ENCODE measurements at regions not wholly inside any gene's neighbourhood (a gene's known extent, or its start where the extent isn't known, plus 50 kb on each side); places are given as distances from the start of the nearest gene placed in this dataset.

DNA sequence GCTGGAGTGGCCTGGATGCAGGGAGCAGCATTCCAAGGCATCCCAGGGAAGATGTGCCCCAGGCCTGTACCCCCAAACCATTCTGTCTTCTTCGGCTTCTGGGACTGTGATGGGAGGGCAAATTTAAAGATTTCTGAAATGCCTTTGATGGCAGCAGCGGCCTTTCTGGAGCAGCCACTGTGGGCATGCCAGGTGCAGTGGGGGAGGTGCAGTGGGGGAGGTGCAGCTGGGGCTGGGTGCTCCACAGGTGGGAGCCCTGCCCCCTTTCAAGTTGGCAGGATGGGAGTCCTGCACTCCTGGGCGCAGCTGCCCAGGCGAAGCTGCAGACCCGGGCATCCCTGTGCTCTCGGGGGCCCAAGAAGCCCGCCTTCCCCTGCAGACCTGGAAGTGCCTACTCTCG is 293.5 kb upstream of the MOCS1 start:
- no peak for TF ChIP-seq CTCF (IDR thresholded peaks at IDR 0.05 in 8 of 11, conservative IDR thresholded peaks at IDR 0.05 in 3 of 11)
- no peak for TF ChIP-seq POLR2A (IDR thresholded peaks at IDR 0.05)
- TF ChIP-seq POLR2AphosphoS5 (IDR thresholded peaks at IDR 0.05) = no peak
